Right hindlimb (tissue), 1 donor: ENCODE measurements at regions not wholly inside any gene's neighbourhood (a gene's known extent, or its start where the extent isn't known, plus 50 kb on each side); places are given as distances from the start of the nearest gene placed in this dataset.

Experiments used
- DNase-seq: peaks from one replicate; pipeline ENCODE4 v3.0.0-alpha.2; 2018

- peak; percentile 85 for DNase-seq
These were observed 59.5 kb downstream of the FZD1 start for GRCh38 chr7:91323626-91324158.

- no peak for DNase-seq
These were observed 60.4 kb downstream of the FZD1 start for GRCh38 chr7:91324663-91325062.

- DNase-seq, result no peak
These were observed 61.5 kb downstream of the FZD1 start for GRCh38 chr7:91325726-91326125.

- DNase-seq, result no peak
These were observed 62.4 kb downstream of the FZD1 start for GRCh38 chr7:91326516-91327199.

GRCh38 chr7:91327346-91327745 is 63.1 kb downstream of the FZD1 start:
- DNase-seq, result no peak

GRCh38 chr7:91329571-91329970 is 65.3 kb downstream of the FZD1 start:
- DNase-seq, result no peak

- DNase-seq, result no peak
These were observed 66.1 kb downstream of the FZD1 start for GRCh38 chr7:91330191-91330808.

GRCh38 chr7:91330866-91331265 is 66.6 kb downstream of the FZD1 start:
- no peak for DNase-seq

GRCh38 chr7:91336106-91336505 is 71.9 kb downstream of the FZD1 start:
- no peak for DNase-seq

GRCh38 chr7:91338226-91339020 is 74.2 kb downstream of the FZD1 start:
- DNase-seq, result no peak

- DNase-seq, result peak; percentile 31
These were observed 78.1 kb downstream of the FZD1 start for GRCh38 chr7:91342346-91342745.

- peak; percentile 24 for DNase-seq
These were observed 79.3 kb downstream of the FZD1 start for GRCh38 chr7:91343420-91343960.

GRCh38 chr7:91343996-91344629 is 79.9 kb downstream of the FZD1 start:
- peak; percentile 21 for DNase-seq

GRCh38 chr7:91344911-91345310 is 80.7 kb downstream of the FZD1 start:
- no peak for DNase-seq

- no peak for DNase-seq
These were observed 81.2 kb downstream of the FZD1 start for GRCh38 chr7:91345449-91345848.

- DNase-seq, result no peak
These were observed 82.2 kb downstream of the FZD1 start for GRCh38 chr7:91346426-91346825.

GRCh38 chr7:91347290-91347689 is 83.1 kb downstream of the FZD1 start:
- peak; percentile 33 for DNase-seq

GRCh38 chr7:91348711-91349110 is 84.5 kb downstream of the FZD1 start:
- DNase-seq, result no peak

GRCh38 chr7:91351374-91351773 is 87.1 kb downstream of the FZD1 start:
- DNase-seq, result no peak

GRCh38 chr7:91352091-91352490 is 87.9 kb downstream of the FZD1 start:
- no peak for DNase-seq

GRCh38 chr7:91353848-91354247 is 89.6 kb downstream of the FZD1 start:
- peak; percentile 59 for DNase-seq

- DNase-seq, result no peak
These were observed 91.6 kb downstream of the FZD1 start for GRCh38 chr7:91355695-91356435.
